ENCODE measurements at regions not wholly inside any gene's neighbourhood (a gene's known extent, or its start where the extent isn't known, plus 50 kb on each side); places are given as distances from the start of the nearest gene placed in this dataset.
A peak's percentile ranks its signal among the peaks of the same experiment; 100 is the strongest.

DNA sequence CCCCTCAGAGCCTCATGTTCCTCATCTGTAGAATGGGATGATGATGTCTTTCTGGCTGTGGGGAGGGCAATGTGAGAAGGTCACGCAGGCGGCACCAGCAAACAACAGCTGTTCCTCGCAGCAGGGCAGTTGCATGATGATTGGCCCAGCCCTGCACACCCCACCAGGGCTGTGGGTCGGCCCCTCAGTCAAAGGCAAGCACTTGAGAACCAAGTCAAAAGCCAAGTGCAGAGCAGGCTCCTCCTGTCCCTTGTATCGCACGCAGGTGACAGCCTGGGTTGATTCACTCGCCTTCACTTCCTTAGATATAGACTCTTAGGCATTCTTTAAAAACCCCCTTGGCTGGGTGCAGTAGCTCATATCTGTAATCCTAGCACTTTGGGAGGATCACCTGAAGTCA lies 191.9 kb upstream of the C1orf174 start:
- FAIRE-seq: no peak
- Histone ChIP-seq H3K27me3 (ENCODE audit: control insufficient read depth, insufficient read depth, low read length) (no peaks in the 10 kb centered on the region), H3K4me3 (ENCODE audit: low read depth, low read length) (no peak overlapping the region), H3K36me3 (ENCODE audit: control insufficient read depth, insufficient read depth, low read length) (no peaks in the 10 kb centered on the region)
- DNase-seq (ENCODE audit: low read depth): no peak
- TF ChIP-seq, protein P1, sequence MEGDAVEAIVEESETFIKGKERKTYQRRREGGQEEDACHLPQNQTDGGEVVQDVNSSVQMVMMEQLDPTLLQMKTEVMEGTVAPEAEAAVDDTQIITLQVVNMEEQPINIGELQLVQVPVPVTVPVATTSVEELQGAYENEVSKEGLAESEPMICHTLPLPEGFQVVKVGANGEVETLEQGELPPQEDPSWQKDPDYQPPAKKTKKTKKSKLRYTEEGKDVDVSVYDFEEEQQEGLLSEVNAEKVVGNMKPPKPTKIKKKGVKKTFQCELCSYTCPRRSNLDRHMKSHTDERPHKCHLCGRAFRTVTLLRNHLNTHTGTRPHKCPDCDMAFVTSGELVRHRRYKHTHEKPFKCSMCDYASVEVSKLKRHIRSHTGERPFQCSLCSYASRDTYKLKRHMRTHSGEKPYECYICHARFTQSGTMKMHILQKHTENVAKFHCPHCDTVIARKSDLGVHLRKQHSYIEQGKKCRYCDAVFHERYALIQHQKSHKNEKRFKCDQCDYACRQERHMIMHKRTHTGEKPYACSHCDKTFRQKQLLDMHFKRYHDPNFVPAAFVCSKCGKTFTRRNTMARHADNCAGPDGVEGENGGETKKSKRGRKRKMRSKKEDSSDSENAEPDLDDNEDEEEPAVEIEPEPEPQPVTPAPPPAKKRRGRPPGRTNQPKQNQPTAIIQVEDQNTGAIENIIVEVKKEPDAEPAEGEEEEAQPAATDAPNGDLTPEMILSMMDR (IDR thresholded peaks at IDR 0.05; ENCODE audit: insufficient read depth, low read length, severe bottlenecking): no peak

DNA sequence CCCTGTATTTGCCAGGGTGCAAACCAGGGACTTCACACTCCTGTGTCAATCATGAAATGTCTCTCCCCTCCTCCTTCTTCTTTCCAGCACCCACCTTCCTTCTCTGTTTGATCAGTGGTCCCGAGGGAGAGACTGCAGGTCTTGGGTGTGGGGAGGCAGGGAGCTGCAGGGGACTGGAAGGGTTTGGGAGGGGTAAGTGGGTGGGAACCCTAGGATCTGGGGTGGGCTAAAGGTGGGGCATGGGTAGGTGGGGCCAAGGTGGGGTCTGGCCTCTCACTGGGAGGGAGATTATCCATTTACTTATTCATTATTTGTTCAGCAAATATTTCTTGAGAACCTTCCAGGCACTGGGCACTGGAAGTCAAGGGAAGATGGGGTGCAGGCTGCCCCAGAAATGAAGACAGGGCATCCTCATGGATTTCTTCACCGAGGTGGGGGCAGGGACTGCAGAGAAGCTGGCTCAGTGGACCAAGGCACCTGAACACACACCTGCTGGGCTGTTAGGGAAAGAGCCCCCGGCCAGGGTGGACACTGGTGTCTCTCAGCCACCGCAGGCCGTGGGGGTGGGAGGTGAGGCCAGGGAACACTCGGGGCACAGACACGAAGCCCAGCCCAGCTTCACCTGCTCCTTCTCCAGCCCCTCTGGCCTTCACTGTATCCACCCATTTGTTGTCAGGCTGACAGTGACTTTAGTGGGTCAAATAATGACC lies 193.9 kb upstream of the C1orf174 start:
- DNase-seq (ENCODE audit: low read depth) (no peak), FAIRE-seq (no peak)
- no peak overlapping the region for H3K4me3 ChIP-seq (ENCODE audit: low read depth, low read length)
- H3K27me3 ChIP-seq (ENCODE audit: control insufficient read depth, insufficient read depth, low read length): no peaks in the 10 kb centered on the region
- TF ChIP-seq, protein P1 (IDR thresholded peaks at IDR 0.05; ENCODE audit: insufficient read depth, low read length, severe bottlenecking): no peak
- H3K36me3 ChIP-seq (ENCODE audit: control insufficient read depth, insufficient read depth, low read length): no peaks in the 10 kb centered on the region

DNA sequence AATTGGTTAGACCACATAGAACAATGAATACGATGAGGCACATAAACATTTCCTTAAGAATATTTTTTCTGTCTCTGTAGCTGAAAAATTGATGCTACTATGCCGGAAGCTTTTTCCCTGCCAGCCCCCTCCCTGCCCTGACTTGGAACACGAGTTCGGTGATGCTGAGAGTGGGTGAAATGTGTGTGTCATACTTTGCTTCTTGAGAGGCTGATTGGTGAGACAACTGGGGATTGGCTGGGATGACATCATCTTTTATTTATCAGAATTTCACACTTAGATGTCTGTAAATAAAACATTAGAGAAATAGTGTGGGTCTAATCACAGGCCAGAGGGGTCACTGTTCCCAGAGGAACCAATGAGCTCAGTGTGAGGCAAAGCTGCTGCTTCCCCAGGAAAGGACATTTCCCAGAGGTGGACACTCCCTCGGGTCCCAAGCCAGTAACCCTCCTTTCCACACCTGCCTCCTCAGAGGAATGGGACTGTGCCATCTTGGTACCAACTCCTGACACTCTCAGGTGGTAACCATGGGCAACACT lies 195.4 kb upstream of the C1orf174 start:
- TF ChIP-seq, protein P1 (IDR thresholded peaks at IDR 0.05; ENCODE audit: insufficient read depth, low read length, severe bottlenecking): no peak
- FAIRE-seq: no peak
- no peaks in the 10 kb centered on the region for H3K36me3 ChIP-seq (ENCODE audit: control insufficient read depth, insufficient read depth, low read length)

DNA sequence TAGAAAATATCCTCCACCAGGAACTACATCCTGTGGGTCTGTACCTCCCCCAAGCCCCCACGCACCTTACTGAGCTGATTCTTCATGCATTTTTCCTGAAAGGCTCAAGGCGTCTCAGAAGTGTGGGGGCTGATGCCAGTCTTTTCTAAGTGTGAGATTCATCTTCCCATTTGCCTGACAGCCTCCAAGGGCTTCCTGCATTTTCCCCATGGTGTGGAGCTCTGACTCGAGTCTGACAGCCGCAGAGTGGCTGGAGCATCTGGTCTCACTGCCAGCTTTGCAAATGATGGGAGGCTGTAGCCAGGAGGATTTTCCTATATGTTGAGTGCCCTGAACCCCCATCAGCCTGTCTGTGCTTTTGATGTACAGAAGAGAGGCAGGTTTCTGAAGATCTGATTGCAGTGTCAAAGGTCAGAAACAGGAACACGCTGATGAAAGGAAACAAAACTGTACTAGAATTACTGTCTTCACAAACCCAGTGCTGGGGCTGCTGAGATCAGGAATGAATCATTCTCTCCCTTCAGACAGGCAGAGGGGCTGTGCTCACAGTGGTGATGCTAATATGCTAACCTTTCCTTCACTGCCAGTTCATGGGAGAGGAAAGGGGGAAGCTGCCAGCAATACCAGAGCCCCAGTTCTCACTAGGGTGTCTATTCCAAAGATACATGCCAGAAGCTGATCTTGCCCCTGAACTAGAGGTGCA lies 201.5 kb upstream of the C1orf174 start:
- FAIRE-seq: peak; percentile 64

More for the DNA sequence above, 195.4 kb upstream of the C1orf174 start:
- Histone ChIP-seq H3K4me3 (ENCODE audit: low read depth, low read length) (no peak overlapping the region), H3K27me3 (ENCODE audit: control insufficient read depth, insufficient read depth, low read length) (no peaks in the 10 kb centered on the region)
- DNase-seq (ENCODE audit: low read depth): no peak

DNA sequence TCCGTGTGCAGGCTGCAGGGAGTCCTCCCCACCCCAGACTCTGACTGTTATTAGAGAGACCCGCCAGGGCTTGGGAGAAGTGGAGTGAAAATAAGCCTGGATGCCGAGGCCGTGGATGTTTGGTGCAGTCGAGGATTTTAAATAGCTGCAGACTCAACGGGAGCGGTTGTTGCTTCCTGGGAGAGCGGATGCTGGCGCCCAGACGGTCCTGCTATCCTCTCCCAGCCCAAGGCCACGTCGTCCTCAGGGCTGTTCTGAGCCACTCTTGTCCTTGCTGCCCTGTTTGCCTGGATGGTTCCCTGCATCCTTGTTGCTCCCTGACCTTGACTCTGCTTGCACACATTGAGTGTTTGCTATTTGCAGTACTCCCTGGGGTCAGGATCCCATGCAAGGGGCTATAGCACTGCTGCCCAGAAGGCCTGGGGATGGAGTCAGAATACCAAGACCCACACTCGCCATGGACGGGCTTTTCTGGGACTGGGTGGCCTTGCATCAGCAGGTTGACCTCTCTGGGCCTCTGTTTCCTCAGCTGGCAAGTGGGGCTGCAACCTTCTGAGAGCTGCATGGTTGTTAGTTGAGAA lies 205.3 kb upstream of the C1orf174 start:
- no peaks in the 10 kb centered on the region for H3K27me3 ChIP-seq (ENCODE audit: control insufficient read depth, insufficient read depth, low read length)
- no peak for DNase-seq (ENCODE audit: low read depth)

More for the DNA sequence above, 201.5 kb upstream of the C1orf174 start:
- H3K4me3 ChIP-seq (ENCODE audit: low read depth, low read length): no peak overlapping the region
- no peak for DNase-seq (ENCODE audit: low read depth)
- H3K27me3 ChIP-seq (ENCODE audit: control insufficient read depth, insufficient read depth, low read length): no peaks in the 10 kb centered on the region
- no peaks in the 10 kb centered on the region for H3K36me3 ChIP-seq (ENCODE audit: control insufficient read depth, insufficient read depth, low read length)
- TF ChIP-seq, protein P1 (IDR thresholded peaks at IDR 0.05; ENCODE audit: insufficient read depth, low read length, severe bottlenecking): no peak

More for the DNA sequence above, 205.3 kb upstream of the C1orf174 start:
- Histone ChIP-seq H3K36me3 (ENCODE audit: control insufficient read depth, insufficient read depth, low read length) (no peaks in the 10 kb centered on the region), H3K4me3 (ENCODE audit: low read depth, low read length) (no peak overlapping the region)
- TF ChIP-seq, protein P1 (IDR thresholded peaks at IDR 0.05; ENCODE audit: insufficient read depth, low read length, severe bottlenecking): no peak
- FAIRE-seq: no peak
